Fibroblast of the conjunctiva (primary cell): ENCODE measurements at regions not wholly inside any gene's neighbourhood (a gene's known extent, or its start where the extent isn't known, plus 50 kb on each side); places are given as distances from the start of the nearest gene placed in this dataset.

Experiments used
- DNase-seq: peaks from one replicate; pipeline ENCODE4 v3.0.0-alpha.2; 2010; ENCODE audit warnings: low read depth

- peak; percentile 98 for DNase-seq
These were observed 118.8 kb upstream of the RPS23 start for GRCh38 chr5:82396871-82397514.

- no peak for DNase-seq
These were observed 118.2 kb upstream of the RPS23 start for GRCh38 chr5:82396396-82396795.

- DNase-seq: no peak
These were observed 115.8 kb upstream of the RPS23 start for GRCh38 chr5:82393951-82394350.

GRCh38 chr5:82390088-82390487, 111.9 kb upstream of the RPS23 start:
- DNase-seq: no peak

- DNase-seq: no peak
These were observed 111.2 kb upstream of the RPS23 start for GRCh38 chr5:82389347-82389746.

- DNase-seq: no peak
These were observed 110.0 kb upstream of the RPS23 start for GRCh38 chr5:82388181-82388580.

- DNase-seq: no peak
These were observed 109.6 kb upstream of the RPS23 start for GRCh38 chr5:82387819-82388166.

GRCh38 chr5:82387001-82387818, 109.1 kb upstream of the RPS23 start:
- DNase-seq: peak; percentile 20

- no peak for DNase-seq
These were observed 108.4 kb upstream of the RPS23 start for GRCh38 chr5:82386576-82386975.

- no peak for DNase-seq
These were observed 106.0 kb upstream of the RPS23 start for GRCh38 chr5:82384034-82384750.

GRCh38 chr5:82381591-82381990, 103.4 kb upstream of the RPS23 start:
- DNase-seq: no peak

GRCh38 chr5:82376307-82376706, 98.2 kb upstream of the RPS23 start:
- no peak for DNase-seq

GRCh38 chr5:82375488-82376244, 97.5 kb upstream of the RPS23 start:
- no peak for DNase-seq

GRCh38 chr5:82374637-82375036, 96.5 kb upstream of the RPS23 start:
- no peak for DNase-seq

- DNase-seq: no peak
These were observed 89.8 kb upstream of the RPS23 start for GRCh38 chr5:82367930-82368329.

GRCh38 chr5:82365744-82366228, 87.6 kb upstream of the RPS23 start:
- no peak for DNase-seq

GRCh38 chr5:82365026-82365425, 86.9 kb upstream of the RPS23 start:
- no peak for DNase-seq

GRCh38 chr5:82364497-82364896, 86.3 kb upstream of the RPS23 start:
- DNase-seq: peak; percentile 64

- DNase-seq: no peak
These were observed 85.4 kb upstream of the RPS23 start for GRCh38 chr5:82363524-82363923.

GRCh38 chr5:82362636-82363035, 84.5 kb upstream of the RPS23 start:
- no peak for DNase-seq

- DNase-seq: no peak
These were observed 81.9 kb upstream of the RPS23 start for GRCh38 chr5:82360022-82360421.

GRCh38 chr5:82359272-82359671, 81.1 kb upstream of the RPS23 start:
- no peak for DNase-seq
